ENCODE measurements at regions not wholly inside any gene's neighbourhood (a gene's known extent, or its start where the extent isn't known, plus 50 kb on each side); places are given as distances from the start of the nearest gene placed in this dataset.

DNA sequence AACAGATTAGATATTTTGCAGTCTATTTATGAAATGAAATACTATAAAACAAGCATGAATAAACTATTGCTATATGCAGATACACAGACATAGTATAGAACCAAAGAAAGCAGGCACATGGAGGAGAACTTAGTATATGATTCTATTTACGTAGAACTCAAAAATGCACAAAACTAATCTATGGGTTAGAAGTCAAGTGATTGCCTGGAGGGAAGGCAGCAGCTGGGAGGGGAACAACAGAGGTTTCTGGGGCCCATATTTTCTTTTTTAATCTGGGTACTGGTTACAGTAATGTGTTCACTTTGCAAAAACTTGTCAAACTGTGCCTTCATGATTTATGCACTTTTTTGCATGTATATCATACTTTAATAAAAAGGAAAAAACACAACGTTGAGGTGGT, 202.0 kb downstream of the BCAT1 start:
- Histone ChIP-seq H3F3A (ENCODE audit: insufficient read depth, low read length, poor library complexity, severe bottlenecking) (no peaks in the 10 kb centered on the region), H3K27ac (ENCODE audit: low read length) (no peak overlapping the region), H3K9ac (ENCODE audit: low read length) (no peak overlapping the region), H3K27me3 (ENCODE audit: insufficient read depth, low read depth, low read length) (no peaks in the 10 kb centered on the region), H3K4me2 (ENCODE audit: low read length) (no peak overlapping the region), H4K20me1 (ENCODE audit: insufficient read depth) (no peaks in the 10 kb centered on the region), H3K79me2 (replicated peaks; ENCODE audit: insufficient read depth, low read length) (no peaks in the 10 kb centered on the region), H3K4me3 (ENCODE audit: low read length) (no peak overlapping the region), H3K36me3 (ENCODE audit: insufficient read depth, low read length) (no peaks in the 10 kb centered on the region), H3K9me3 (ENCODE audit: low read length) (no peaks in the 10 kb centered on the region), H2AFZ (ENCODE audit: low read depth, low read length) (no peak overlapping the region), H3K9me2 (ENCODE audit: insufficient read depth, low read length) (no peaks in the 10 kb centered on the region)
- TF ChIP-seq SMC3 (conservative IDR thresholded peaks at IDR 0.05; ENCODE audit: poor library complexity), result no peak
- no peak for TF ChIP-seq MXI1 (conservative IDR thresholded peaks at IDR 0.05; ENCODE audit: poor library complexity, severe bottlenecking)
- no peak for TF ChIP-seq EP300 (conservative IDR thresholded peaks at IDR 0.05; ENCODE audit: poor library complexity, severe bottlenecking)
- TF ChIP-seq RAD21 (conservative IDR thresholded peaks at IDR 0.05), result no peak
- no peak for TF ChIP-seq REST (IDR thresholded peaks at IDR 0.05; ENCODE audit: borderline replicate concordance)
- no peak for TF ChIP-seq EZH2 (IDR thresholded peaks at IDR 0.05; ENCODE audit: borderline replicate concordance, insufficient read depth, low read length, poor library complexity, severe bottlenecking)

GRCh38 chr12:24746006-24746671, 202.8 kb downstream of the BCAT1 start:
- no peaks in the 10 kb centered on the region for H3K9me2 ChIP-seq (ENCODE audit: insufficient read depth, low read length)
- no peak overlapping the region for H3K9ac ChIP-seq (ENCODE audit: low read length)
- H3F3A ChIP-seq (ENCODE audit: insufficient read depth, low read length, poor library complexity, severe bottlenecking), result no peaks in the 10 kb centered on the region
- H3K79me2 ChIP-seq (replicated peaks; ENCODE audit: insufficient read depth, low read length), result no peaks in the 10 kb centered on the region
- H3K27ac ChIP-seq (ENCODE audit: low read length), result no peak overlapping the region
- no peaks in the 10 kb centered on the region for H3K36me3 ChIP-seq (ENCODE audit: insufficient read depth, low read length)
- no peak overlapping the region for H3K4me2 ChIP-seq (ENCODE audit: low read length)
- H4K20me1 ChIP-seq (ENCODE audit: insufficient read depth), result no peaks in the 10 kb centered on the region
- TF ChIP-seq SMC3 (conservative IDR thresholded peaks at IDR 0.05; ENCODE audit: poor library complexity), result no peak
- no peak for TF ChIP-seq RAD21 (conservative IDR thresholded peaks at IDR 0.05)
- TF ChIP-seq REST (IDR thresholded peaks at IDR 0.05; ENCODE audit: borderline replicate concordance), result no peak
- TF ChIP-seq CTCF (IDR thresholded peaks at IDR 0.05; ENCODE audit: poor library complexity, severe bottlenecking), result no peak
- TF ChIP-seq TAF1 (IDR thresholded peaks at IDR 0.05; ENCODE audit: low read depth), result no peak
- TF ChIP-seq MXI1 (conservative IDR thresholded peaks at IDR 0.05; ENCODE audit: poor library complexity, severe bottlenecking), result no peak
- TF ChIP-seq EP300 (conservative IDR thresholded peaks at IDR 0.05; ENCODE audit: poor library complexity, severe bottlenecking), result no peak
- TF ChIP-seq EZH2 (IDR thresholded peaks at IDR 0.05; ENCODE audit: borderline replicate concordance, insufficient read depth, low read length, poor library complexity, severe bottlenecking), result no peak
- TF ChIP-seq POLR2AphosphoS5 (IDR thresholded peaks at IDR 0.05), result no peak
- no peaks in the 10 kb centered on the region for H3K9me3 ChIP-seq (ENCODE audit: low read length)
- H3K4me3 ChIP-seq (ENCODE audit: low read length), result no peak overlapping the region
- H3K27me3 ChIP-seq (ENCODE audit: insufficient read depth, low read depth, low read length), result no peaks in the 10 kb centered on the region
- H2AFZ ChIP-seq (ENCODE audit: low read depth, low read length), result no peak overlapping the region
